HEK293 (cell line): ENCODE measurements at regions not wholly inside any gene's neighbourhood (a gene's known extent, or its start where the extent isn't known, plus 50 kb on each side); places are given as distances from the start of the nearest gene placed in this dataset.

Experiments
- CTCF ChIA-PET: fragments of 350-600 bp; formaldehyde crosslinking; extraction: SDS; loops from one replicate; lab custom pipeline; 2021; ENCODE audit warnings: antibody characterized with exemption; lab: Yijun Ruan, JAX
- POLR2A ChIA-PET: fragments of 300-600 bp; formaldehyde crosslinking; extraction: SDS; loops from one replicate; lab custom pipeline; 2020; ENCODE audit warnings: antibody characterized with exemption, inconsistent platforms; lab: Yijun Ruan, JAX
- H3K27ac ChIP-seq: fragments of 200-500 bp; sonication (Bioruptor generic); 2 replicates; pipeline ENCODE4 v1.5.1; 2014; ENCODE audit warnings: low read depth, low read length, control low read depth, inconsistent platforms; ENCODE audit errors: extremely low read depth
- H3K36me3 ChIP-seq, 2 experiments: fragments of 200-500 bp in 1 of 2; sonication (Bioruptor generic) in 1 of 2; 1 replicate in 1 of 2; 2 replicates in 1 of 2; pipeline ENCODE4 v1.5.1; 2014 to 2017; ENCODE audit warnings: inconsistent platforms in 2 of 2, low read length in 2 of 2; ENCODE audit not compliant: control insufficient read depth in 2 of 2, insufficient read depth in 1 of 2
- H3K4me1 ChIP-seq: fragments of 200-500 bp; sonication (Bioruptor generic); 2 replicates; pipeline ENCODE4 v1.5.1; 2014; ENCODE audit warnings: mild to moderate bottlenecking, low read length, inconsistent platforms; ENCODE audit not compliant: control insufficient read depth, insufficient read depth
- H3K4me3 ChIP-seq: 2 replicates; pipeline ENCODE4 v1.5.1; 2011; ENCODE audit warnings: low read depth, mild to moderate bottlenecking, control low read depth, low read length, moderate library complexity
- H3K9me3 ChIP-seq: fragments of 200-500 bp; sonication (Bioruptor generic); 2 replicates; pipeline ENCODE4 v1.5.1; 2014; ENCODE audit warnings: low read depth, low read length, inconsistent platforms; ENCODE audit not compliant: control insufficient read depth, insufficient read depth
- BCL11A ChIP-seq: fragments of 450-650 bp; formaldehyde crosslinking; IDR thresholded peaks from 2 replicates; pipeline ENCODE4 v1.5.1; 2016; ENCODE audit warnings: low read depth, missing biosample characterization, missing genetic modification characterization
- HOXC10 ChIP-seq: sonication (generic); formaldehyde crosslinking; IDR thresholded peaks from 2 replicates; pipeline ENCODE4 v1.8.1; 2023; ENCODE audit warnings: mild to moderate bottlenecking, missing genetic modification reagents
- KLF1 ChIP-seq: fragments of 450-650 bp; formaldehyde crosslinking; IDR thresholded peaks from 2 replicates; pipeline ENCODE4 v1.5.1; 2016; ENCODE audit warnings: missing biosample characterization, missing genetic modification characterization
- OVOL3 ChIP-seq: fragments of 450-650 bp; formaldehyde crosslinking; IDR thresholded peaks from 2 replicates; pipeline ENCODE4 v1.5.1; 2016; ENCODE audit warnings: missing biosample characterization, missing genetic modification characterization
- SALL2 ChIP-seq: fragments of 450-650 bp; formaldehyde crosslinking; IDR thresholded peaks from 2 replicates; pipeline ENCODE4 v1.5.0; 2017; ENCODE audit warnings: missing biosample characterization, mild to moderate bottlenecking, missing genetic modification characterization, borderline replicate concordance
- SP3 ChIP-seq: fragments of 450-650 bp; formaldehyde crosslinking; IDR thresholded peaks from 2 replicates; pipeline ENCODE4 v1.5.1; 2016; ENCODE audit warnings: missing biosample characterization, missing genetic modification characterization
- ZBTB1 ChIP-seq: fragments of 450-650 bp; formaldehyde crosslinking; IDR thresholded peaks from 2 replicates; pipeline ENCODE4 v1.5.1; 2016; ENCODE audit warnings: missing biosample characterization, missing genetic modification characterization
- ZBTB7A ChIP-seq: fragments of 450-650 bp; formaldehyde crosslinking; IDR thresholded peaks from 2 replicates; pipeline ENCODE4 v1.5.1; 2016; ENCODE audit warnings: low read depth, missing biosample characterization, missing genetic modification characterization
- ZFHX2 ChIP-seq: fragments of 450-650 bp; formaldehyde crosslinking; conservative IDR thresholded peaks from 2 replicates; pipeline ENCODE4 v1.5.1; 2016; ENCODE audit warnings: missing biosample characterization, missing genetic modification characterization
- ZNF133 ChIP-seq: fragments of 450-650 bp; formaldehyde crosslinking; IDR thresholded peaks from 2 replicates; pipeline ENCODE4 v1.5.1; 2016; ENCODE audit warnings: missing biosample characterization, missing genetic modification characterization
- ZNF202 ChIP-seq: fragments of 450-650 bp; formaldehyde crosslinking; IDR thresholded peaks from 2 replicates; pipeline ENCODE4 v1.5.1; 2016; ENCODE audit warnings: missing biosample characterization, missing genetic modification characterization, borderline replicate concordance
- ZNF391 ChIP-seq: fragments of 450-650 bp; formaldehyde crosslinking; IDR thresholded peaks from 2 replicates; pipeline ENCODE4 v1.5.1; 2016; ENCODE audit warnings: low read depth, missing biosample characterization, missing genetic modification characterization, borderline replicate concordance
- ZNF48 ChIP-seq: fragments of 450-650 bp; formaldehyde crosslinking; IDR thresholded peaks from 2 replicates; pipeline ENCODE4 v1.5.1; 2016; ENCODE audit warnings: missing biosample characterization, missing genetic modification characterization
- ZNF501 ChIP-seq: fragments of 450-650 bp; formaldehyde crosslinking; IDR thresholded peaks from 2 replicates; pipeline ENCODE4 v1.5.1; 2016; ENCODE audit warnings: missing biosample characterization, missing genetic modification characterization
- ZNF529 ChIP-seq: fragments of 450-650 bp; formaldehyde crosslinking; IDR thresholded peaks from 2 replicates; pipeline ENCODE4 v1.5.1; 2017; ENCODE audit warnings: missing genetic modification characterization, missing biosample characterization; ENCODE audit not compliant: insufficient replicate concordance
- ZNF549 ChIP-seq: fragments of 450-650 bp; IDR thresholded peaks from 2 replicates; pipeline ENCODE4 v1.5.1; 2018; ENCODE audit warnings: missing biosample characterization, missing genetic modification characterization, mild to moderate bottlenecking, inconsistent platforms, moderate library complexity
- ZNF626 ChIP-seq: fragments of 450-650 bp; sonication (Bioruptor Pico); formaldehyde crosslinking; IDR thresholded peaks from 2 replicates; pipeline ENCODE4 v1.5.1; 2018; ENCODE audit warnings: missing biosample characterization, missing genetic modification characterization, inconsistent platforms
- ZNF670 ChIP-seq: fragments of 450-650 bp; formaldehyde crosslinking; IDR thresholded peaks from 2 replicates; pipeline ENCODE4 v1.5.1; 2016; ENCODE audit warnings: missing biosample characterization, missing genetic modification characterization, low read depth
- ZNF785 ChIP-seq: fragments of 450-650 bp; formaldehyde crosslinking; IDR thresholded peaks from 2 replicates; pipeline ENCODE4 v1.5.1; 2016; ENCODE audit warnings: missing biosample characterization, missing genetic modification characterization
- ZNF791 ChIP-seq: fragments of 450-650 bp; formaldehyde crosslinking; IDR thresholded peaks from 2 replicates; pipeline ENCODE4 v1.5.1; 2016; ENCODE audit warnings: missing biosample characterization, missing genetic modification characterization
- ZNF830 ChIP-seq: fragments of 450-650 bp; IDR thresholded peaks from 2 replicates; pipeline ENCODE4 v1.5.0; 2018; ENCODE audit warnings: missing biosample characterization, missing genetic modification characterization, low read depth, mild to moderate bottlenecking, moderate library complexity
- ZXDB ChIP-seq: fragments of 450-650 bp; formaldehyde crosslinking; IDR thresholded peaks from 2 replicates; pipeline ENCODE4 v1.5.1; 2016; ENCODE audit warnings: missing biosample characterization, missing genetic modification characterization
- TF ChIP-seq, protein P1 (sequence below): fragments of 450-650 bp; formaldehyde crosslinking; IDR thresholded peaks from 2 replicates; pipeline ENCODE4 v1.5.1; 2017; ENCODE audit warnings: missing biosample characterization, missing genetic modification characterization
- TF ChIP-seq, protein P2 (sequence below): fragments of 450-650 bp; formaldehyde crosslinking; IDR thresholded peaks from 2 replicates; pipeline ENCODE4 v1.5.1; 2016; ENCODE audit warnings: missing biosample characterization, missing genetic modification characterization
- TF ChIP-seq, protein P3 (sequence below): fragments of 450-650 bp; formaldehyde crosslinking; IDR thresholded peaks from 2 replicates; pipeline ENCODE4 v1.5.1; 2016; ENCODE audit warnings: missing biosample characterization, missing genetic modification characterization
- TF ChIP-seq, protein P4 (sequence below): fragments of 450-650 bp; formaldehyde crosslinking; IDR thresholded peaks from 2 replicates; pipeline ENCODE4 v1.5.0; 2017; ENCODE audit warnings: missing biosample characterization, missing genetic modification characterization, borderline replicate concordance
- TF ChIP-seq, protein P5 (sequence below): fragments of 450-650 bp; formaldehyde crosslinking; conservative IDR thresholded peaks from 2 replicates; pipeline ENCODE4 v1.5.1; 2016; ENCODE audit warnings: low read depth, missing biosample characterization, missing genetic modification characterization

DNA sequence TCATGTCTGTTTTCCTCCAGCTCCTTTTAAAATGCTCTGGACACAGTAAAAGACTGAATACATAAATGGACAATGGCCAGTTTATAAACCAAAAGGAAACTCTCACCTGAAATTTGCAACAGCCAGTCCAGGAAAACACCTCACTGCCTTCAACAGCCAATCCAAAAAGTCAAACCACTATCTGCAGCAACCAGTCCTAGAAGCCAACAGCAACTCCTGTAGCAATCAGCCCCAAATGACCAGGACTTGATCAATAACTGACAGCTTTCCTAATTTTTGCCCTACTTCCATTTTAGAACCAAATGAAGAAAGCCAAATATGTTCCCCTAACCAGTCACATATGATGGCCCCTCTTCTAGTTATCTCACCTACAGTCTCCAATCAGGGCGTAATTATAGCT lies 309.5 kb upstream of the CPXCR1 start:
- TF ChIP-seq, protein P1, sequence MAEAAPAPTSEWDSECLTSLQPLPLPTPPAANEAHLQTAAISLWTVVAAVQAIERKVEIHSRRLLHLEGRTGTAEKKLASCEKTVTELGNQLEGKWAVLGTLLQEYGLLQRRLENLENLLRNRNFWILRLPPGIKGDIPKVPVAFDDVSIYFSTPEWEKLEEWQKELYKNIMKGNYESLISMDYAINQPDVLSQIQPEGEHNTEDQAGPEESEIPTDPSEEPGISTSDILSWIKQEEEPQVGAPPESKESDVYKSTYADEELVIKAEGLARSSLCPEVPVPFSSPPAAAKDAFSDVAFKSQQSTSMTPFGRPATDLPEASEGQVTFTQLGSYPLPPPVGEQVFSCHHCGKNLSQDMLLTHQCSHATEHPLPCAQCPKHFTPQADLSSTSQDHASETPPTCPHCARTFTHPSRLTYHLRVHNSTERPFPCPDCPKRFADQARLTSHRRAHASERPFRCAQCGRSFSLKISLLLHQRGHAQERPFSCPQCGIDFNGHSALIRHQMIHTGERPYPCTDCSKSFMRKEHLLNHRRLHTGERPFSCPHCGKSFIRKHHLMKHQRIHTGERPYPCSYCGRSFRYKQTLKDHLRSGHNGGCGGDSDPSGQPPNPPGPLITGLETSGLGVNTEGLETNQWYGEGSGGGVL (tag by site-specific recombination) = no peak
- no peak for TF ChIP-seq ZNF791 (tag by site-specific recombination)
- no peak for TF ChIP-seq ZNF785 (tag by site-specific recombination)
- no peak for TF ChIP-seq ZNF549 (tag by site-specific recombination)
- TF ChIP-seq ZNF529 = no peak
- TF ChIP-seq, protein P2, sequence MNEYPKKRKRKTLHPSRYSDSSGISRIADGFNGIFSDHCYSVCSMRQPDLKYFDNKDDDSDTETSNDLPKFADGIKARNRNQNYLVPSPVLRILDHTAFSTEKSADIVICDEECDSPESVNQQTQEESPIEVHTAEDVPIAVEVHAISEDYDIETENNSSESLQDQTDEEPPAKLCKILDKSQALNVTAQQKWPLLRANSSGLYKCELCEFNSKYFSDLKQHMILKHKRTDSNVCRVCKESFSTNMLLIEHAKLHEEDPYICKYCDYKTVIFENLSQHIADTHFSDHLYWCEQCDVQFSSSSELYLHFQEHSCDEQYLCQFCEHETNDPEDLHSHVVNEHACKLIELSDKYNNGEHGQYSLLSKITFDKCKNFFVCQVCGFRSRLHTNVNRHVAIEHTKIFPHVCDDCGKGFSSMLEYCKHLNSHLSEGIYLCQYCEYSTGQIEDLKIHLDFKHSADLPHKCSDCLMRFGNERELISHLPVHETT (tag by site-specific recombination) = no peak
- TF ChIP-seq, protein P3, sequence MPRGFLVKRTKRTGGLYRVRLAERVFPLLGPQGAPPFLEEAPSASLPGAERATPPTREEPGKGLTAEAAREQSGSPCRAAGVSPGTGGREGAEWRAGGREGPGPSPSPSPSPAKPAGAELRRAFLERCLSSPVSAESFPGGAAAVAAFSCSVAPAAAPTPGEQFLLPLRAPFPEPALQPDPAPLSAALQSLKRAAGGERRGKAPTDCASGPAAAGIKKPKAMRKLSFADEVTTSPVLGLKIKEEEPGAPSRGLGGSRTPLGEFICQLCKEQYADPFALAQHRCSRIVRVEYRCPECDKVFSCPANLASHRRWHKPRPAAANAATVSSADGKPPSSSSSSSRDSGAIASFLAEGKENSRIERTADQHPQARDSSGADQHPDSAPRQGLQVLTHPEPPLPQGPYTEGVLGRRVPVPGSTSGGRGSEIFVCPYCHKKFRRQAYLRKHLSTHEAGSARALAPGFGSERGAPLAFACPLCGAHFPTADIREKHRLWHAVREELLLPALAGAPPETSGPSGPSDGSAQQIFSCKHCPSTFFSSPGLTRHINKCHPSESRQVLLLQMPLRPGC = no peak
- no peak for TF ChIP-seq HOXC10 (CRISPR knock-in tag)
- TF ChIP-seq OVOL3 (tag by site-specific recombination) = no peak
- TF ChIP-seq, protein P4, sequence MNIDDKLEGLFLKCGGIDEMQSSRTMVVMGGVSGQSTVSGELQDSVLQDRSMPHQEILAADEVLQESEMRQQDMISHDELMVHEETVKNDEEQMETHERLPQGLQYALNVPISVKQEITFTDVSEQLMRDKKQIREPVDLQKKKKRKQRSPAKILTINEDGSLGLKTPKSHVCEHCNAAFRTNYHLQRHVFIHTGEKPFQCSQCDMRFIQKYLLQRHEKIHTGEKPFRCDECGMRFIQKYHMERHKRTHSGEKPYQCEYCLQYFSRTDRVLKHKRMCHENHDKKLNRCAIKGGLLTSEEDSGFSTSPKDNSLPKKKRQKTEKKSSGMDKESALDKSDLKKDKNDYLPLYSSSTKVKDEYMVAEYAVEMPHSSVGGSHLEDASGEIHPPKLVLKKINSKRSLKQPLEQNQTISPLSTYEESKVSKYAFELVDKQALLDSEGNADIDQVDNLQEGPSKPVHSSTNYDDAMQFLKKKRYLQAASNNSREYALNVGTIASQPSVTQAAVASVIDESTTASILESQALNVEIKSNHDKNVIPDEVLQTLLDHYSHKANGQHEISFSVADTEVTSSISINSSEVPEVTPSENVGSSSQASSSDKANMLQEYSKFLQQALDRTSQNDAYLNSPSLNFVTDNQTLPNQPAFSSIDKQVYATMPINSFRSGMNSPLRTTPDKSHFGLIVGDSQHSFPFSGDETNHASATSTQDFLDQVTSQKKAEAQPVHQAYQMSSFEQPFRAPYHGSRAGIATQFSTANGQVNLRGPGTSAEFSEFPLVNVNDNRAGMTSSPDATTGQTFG (tag by site-specific recombination) = no peak
- TF ChIP-seq ZNF830 = no peak
- TF ChIP-seq ZBTB7A = no peak
- TF ChIP-seq ZNF48 (tag by site-specific recombination) = no peak
- H3K27ac ChIP-seq = no peak overlapping the region
- no peak overlapping the region for H3K4me3 ChIP-seq
- no peaks in the 10 kb centered on the region for H3K4me1 ChIP-seq
- H3K36me3 ChIP-seq = no peaks in the 10 kb centered on the region
- ChIA-PET POLR2A (no interaction called here), CTCF (no interaction called here)
- peaks cover 10% of the 10 kb centered on the region for H3K9me3 ChIP-seq

DNA sequence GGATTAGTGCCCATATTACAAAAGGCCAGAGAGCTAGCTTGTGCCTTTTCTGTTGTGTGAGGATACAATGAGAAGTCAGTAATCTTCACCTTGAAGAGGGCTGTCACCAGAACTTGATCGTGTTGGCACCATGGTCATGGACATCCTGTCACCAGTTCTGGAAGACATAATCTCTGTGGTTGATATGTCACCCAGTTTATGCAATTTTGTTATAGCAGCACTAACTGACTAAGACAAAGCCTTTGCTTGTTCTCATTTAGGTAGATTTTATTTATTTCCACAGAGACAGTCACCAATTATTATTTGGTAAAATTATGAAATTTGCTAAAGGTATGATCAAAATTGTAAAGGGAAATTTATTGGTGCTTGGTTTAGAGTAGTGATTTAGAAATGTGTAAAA lies 308.8 kb upstream of the CPXCR1 start:
- Histone ChIP-seq H3K9me3 (peaks cover 10% of the 10 kb centered on the region), H3K4me3 (no peak overlapping the region), H3K36me3 (no peaks in the 10 kb centered on the region), H3K27ac (no peak overlapping the region), H3K4me1 (no peaks in the 10 kb centered on the region)
- ChIA-PET POLR2A (no interaction called here), CTCF (no interaction called here)
- TF ChIP-seq, protein P5, sequence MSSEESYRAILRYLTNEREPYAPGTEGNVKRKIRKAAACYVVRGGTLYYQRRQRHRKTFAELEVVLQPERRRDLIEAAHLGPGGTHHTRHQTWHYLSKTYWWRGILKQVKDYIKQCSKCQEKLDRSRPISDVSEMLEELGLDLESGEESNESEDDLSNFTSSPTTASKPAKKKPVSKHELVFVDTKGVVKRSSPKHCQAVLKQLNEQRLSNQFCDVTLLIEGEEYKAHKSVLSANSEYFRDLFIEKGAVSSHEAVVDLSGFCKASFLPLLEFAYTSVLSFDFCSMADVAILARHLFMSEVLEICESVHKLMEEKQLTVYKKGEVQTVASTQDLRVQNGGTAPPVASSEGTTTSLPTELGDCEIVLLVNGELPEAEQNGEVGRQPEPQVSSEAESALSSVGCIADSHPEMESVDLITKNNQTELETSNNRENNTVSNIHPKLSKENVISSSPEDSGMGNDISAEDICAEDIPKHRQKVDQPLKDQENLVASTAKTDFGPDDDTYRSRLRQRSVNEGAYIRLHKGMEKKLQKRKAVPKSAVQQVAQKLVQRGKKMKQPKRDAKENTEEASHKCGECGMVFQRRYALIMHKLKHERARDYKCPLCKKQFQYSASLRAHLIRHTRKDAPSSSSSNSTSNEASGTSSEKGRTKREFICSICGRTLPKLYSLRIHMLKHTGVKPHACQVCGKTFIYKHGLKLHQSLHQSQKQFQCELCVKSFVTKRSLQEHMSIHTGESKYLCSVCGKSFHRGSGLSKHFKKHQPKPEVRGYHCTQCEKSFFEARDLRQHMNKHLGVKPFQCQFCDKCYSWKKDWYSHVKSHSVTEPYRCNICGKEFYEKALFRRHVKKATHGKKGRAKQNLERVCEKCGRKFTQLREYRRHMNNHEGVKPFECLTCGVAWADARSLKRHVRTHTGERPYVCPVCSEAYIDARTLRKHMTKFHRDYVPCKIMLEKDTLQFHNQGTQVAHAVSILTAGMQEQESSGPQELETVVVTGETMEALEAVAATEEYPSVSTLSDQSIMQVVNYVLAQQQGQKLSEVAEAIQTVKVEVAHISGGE = no peak
- TF ChIP-seq ZFHX2 (tag by site-specific recombination) = no peak
- no peak for TF ChIP-seq ZNF501
- TF ChIP-seq ZNF626 = no peak
- no peak for TF ChIP-seq ZXDB (tag by site-specific recombination)
- no peak for TF ChIP-seq BCL11A (tag by site-specific recombination)
- no peak for TF ChIP-seq ZBTB1 (tag by site-specific recombination)
- no peak for TF ChIP-seq SALL2
- no peak for TF ChIP-seq ZNF391 (tag by site-specific recombination)
- no peak for TF ChIP-seq ZNF133 (tag by site-specific recombination)
- no peak for TF ChIP-seq SP3 (tag by site-specific recombination)
- no peak for TF ChIP-seq ZNF202
- TF ChIP-seq KLF1 (tag by site-specific recombination) = no peak
- no peak for TF ChIP-seq ZNF670 (tag by site-specific recombination)
- TF ChIP-seq, all 188 proteins: peak for 0
